T-helper 2 cell treated with Interferon-gamma antibody and Interleukin-4, amounts not matched to agents 100 ng/mL and 5 ng/mL, for 36 hours (primary cell): ENCODE measurements at regions not wholly inside any gene's neighbourhood (a gene's known extent, or its start where the extent isn't known, plus 50 kb on each side); places are given as distances from the start of the nearest gene placed in this dataset.

Experiments used
- intact Hi-C: fragments of 100-400 bp; cut with micrococcal nuclease; formaldehyde crosslinking; loops from one replicate; pipeline ENCODE4 v1.15.1; 2023

DNA sequence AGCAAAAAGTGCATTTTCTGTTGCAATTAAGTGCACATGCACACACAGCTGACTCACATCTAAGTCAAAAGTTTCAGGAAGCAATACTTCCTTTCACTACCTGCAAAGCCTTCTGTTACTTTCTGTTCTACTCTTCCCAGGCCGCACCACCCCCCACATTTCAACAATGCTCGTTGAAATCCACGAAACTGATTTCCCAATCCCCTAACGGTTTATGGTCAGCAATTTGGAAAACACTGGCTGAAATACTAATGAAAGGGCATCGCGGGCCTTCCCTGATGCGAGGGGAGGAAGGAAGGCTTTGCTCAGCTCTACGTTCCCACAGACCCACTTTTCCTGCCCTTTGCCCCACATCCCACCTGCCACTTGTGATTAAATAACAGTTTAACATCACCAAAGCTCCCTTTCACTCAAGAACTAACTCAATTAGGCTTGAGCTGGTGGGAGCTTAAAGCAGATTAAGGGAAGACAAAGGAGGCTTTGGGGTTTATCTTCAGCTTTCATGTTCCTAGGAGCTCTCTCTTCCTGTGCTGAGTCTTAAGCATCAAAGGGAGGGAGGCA, 243.2 kb upstream of the RAB4A start:
- intact Hi-C loops = no loop called here

DNA sequence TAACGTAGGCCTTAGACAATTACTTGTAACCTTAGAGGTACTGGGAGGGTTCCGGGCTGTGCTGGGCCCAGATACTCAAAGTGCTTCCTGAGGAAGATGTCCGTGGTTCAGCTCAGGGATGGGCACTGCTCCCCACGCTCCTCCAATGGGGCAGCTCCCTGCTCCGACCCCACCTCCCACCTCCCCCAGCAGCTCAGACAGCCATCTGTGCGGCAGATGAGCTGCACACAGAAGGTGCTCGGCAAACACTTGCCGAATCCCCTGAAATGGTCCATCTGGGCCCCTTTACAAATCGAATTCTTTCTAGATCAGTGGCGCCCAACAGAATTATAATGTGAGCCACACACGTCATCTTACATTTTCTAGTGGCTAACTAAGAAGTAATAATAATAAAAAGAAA, 242.4 kb upstream of the RAB4A start:
- intact Hi-C loops = no loop called here

DNA sequence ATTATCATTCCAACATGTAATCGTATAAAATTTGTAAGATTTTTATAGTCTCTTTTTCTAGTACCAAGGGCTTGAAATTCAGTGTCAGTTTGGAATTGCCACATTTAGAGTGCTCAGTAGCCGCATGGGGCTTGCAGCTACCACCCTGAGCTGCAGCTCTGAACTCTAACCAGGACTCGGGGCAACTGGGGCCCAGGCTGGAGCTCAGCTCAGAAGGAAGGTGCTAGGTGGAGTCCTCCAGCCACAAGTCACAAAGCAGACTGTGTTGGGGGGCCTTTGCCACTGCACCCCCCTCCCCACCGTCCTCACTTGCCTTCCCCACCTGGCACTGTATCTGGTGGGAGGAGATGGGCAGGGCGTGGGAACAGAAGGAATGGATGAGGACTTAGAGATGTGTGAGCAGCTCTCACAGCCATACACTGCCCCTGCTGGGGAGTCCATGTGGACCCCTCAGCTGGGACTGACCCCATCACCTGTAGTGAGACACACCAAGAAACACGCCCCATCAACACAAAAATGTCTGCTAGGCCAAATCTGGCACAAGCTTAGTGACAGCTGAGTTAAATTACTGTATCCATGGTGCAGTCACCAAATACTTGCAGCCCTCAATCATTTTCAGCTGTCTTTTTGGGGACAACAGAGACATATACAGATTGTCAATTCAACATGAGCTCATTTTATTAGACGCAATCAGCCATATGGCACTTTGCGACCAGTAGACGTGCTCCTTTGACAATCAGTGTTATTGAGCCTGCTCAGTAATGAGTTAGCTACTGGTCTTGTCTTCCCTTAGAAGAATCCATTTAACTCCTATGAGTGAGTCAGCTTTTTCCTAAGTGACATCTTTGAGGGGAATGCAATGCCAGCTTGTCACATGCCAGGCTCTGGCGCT, 241.7 kb upstream of the RAB4A start:
- intact Hi-C loops = no loop called here

DNA sequence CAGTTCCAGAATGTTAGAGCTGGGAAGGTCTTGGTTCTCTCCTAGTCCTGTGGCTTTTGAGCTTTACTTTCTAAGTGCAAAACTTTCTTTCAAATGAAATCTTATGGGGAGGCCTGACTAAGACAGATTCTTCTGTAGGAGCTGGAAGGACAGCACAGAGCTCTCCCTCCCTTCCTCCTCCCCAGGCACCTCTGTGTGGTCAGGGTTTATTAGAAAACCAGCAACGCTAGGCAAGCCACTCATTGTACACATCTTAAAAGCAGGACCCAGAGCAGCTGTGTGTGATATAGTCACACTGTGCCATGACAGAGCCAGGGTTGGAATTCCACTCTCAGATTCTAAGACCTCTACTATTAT, 241.1 kb upstream of the RAB4A start:
- intact Hi-C loops = no loop called here

DNA sequence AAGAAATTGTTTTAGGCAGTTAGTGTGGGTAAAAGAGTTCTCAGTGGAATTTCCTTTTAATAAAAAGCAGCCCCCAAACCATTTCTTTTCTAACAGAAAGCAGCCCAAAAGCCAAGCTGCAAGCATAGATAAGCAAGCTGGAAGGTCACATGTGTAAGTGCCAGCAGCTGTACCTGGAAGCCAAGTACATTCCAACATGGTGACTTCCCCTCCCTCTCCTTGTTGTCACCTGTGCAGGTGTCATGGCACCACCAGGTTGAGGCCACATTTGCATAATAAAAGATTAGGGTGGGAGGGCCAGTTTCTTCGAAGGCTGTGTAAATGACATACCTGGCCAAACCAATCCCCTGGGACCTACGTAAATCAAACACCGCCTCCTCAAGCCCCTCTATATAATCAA, 240.3 kb upstream of the RAB4A start:
- intact Hi-C loops = no loop called here

DNA sequence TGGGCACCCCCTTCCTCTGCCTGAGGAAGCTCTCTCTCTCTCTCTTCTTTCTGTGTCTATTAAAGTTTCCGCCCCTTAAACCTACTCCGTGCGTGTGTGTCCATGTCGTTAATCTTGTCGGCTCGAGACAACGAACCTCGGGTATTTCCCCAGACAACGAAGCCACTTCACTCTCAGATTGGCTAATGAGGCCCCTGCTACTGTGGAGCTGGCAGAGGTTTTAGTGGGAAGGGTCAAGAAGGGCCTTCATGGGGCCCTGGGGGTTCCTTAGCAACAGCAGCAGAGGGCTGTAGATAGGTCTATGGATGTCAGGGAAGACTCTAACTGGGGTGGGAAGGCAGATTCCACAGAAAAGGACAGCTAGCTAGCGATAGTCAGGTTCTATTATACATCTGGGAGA, 239.8 kb upstream of the RAB4A start:
- intact Hi-C loops = no loop called here

DNA sequence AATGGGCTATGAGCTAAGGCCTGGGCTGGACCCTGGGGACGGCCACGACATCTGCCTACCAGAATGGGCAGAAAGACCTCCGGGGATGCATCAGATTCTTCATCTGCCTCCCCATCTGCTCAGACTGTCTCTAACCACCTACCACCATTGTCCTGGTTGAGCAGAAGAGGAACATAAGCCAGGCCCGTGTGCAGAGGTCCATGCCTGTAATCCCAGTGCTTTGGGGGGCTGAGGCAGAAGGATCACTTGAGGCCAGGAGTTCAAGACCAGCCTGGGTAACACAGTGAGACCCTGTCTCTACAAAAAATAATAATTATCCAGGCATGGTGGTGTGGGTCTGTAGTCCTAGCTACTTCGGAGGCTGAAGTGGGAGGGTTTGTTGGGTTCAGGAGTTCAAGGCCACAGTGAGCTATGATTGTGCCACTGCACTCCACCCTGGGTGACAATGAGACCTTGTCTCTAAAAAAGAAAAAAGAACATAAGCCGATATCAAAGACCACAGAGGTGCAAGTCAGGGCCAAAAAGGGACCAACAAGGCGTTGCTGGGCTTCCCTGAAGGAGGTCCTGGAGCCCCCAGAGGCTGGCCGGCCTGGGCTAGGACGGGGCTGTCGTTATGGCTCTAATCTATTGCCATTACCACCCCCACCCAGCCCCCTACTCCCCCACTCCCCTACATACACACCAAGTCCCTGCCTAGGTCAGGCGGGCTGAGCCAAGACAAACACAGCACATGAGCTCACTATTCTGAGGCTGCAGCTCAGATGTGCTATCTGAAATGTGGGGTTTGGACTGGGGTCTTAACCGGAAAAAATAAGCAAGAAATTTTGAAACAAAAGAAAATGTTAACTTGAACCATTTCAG, 239.2 kb upstream of the RAB4A start:
- intact Hi-C loops = no loop called here

DNA sequence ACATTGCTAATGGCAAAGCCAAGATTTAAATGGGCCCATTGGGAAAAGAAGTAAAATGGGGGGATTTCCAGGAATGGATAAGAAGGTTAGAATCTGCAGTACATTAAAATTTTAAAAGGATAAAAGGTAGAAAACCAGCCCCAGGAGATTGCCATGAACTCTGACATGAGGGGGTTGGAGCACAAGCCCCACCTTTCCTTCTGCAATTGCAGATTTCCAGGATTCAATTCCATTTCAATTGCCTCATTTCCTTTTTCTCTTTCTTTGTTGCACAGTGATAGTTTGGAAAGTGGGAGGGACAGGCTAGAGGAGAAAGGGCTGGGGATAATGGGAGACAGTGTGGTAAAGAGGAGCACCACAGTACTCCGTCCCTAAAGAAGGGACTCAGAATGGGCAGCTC, 238.5 kb upstream of the RAB4A start:
- intact Hi-C loops = no loop called here

DNA sequence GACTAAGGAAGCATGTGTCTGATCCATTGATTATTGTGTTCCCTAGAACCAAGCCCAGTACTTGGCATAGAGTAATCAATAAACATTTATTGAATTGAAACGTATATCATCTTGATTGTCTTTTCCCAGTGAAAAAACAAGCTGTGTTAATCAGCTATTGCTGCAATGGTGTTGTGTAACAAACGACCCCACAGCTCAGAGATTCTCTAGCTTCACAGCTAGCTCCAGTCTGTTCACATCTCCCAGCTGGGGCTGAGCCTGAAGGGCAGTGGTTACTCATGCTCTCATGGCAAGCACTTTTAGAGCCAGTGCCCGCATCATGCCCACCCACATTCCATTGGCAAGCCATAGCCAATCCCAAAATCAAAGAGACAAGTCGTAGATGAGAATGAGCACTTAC, 237.4 kb upstream of the RAB4A start:
- intact Hi-C loops = no loop called here

DNA sequence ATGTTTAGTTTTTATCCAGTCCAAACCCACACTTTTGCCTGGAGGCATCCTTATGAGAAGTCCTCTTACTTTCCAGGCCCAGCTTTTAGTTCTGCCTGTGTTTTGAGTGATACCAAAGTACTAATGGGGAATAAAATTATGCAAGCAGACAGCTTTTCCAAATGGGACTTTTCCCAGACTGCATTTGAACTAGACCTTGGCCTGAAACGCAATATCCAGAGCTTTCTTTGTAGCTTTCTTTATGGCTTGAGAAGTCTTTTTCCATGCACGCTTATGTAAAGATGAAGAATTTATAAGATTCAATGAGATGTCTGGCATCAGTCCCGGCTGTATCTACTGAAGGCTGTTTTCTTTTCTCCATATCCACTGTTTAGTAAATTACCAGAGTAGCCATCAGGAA, 236.6 kb upstream of the RAB4A start:
- intact Hi-C loops = no loop called here

DNA sequence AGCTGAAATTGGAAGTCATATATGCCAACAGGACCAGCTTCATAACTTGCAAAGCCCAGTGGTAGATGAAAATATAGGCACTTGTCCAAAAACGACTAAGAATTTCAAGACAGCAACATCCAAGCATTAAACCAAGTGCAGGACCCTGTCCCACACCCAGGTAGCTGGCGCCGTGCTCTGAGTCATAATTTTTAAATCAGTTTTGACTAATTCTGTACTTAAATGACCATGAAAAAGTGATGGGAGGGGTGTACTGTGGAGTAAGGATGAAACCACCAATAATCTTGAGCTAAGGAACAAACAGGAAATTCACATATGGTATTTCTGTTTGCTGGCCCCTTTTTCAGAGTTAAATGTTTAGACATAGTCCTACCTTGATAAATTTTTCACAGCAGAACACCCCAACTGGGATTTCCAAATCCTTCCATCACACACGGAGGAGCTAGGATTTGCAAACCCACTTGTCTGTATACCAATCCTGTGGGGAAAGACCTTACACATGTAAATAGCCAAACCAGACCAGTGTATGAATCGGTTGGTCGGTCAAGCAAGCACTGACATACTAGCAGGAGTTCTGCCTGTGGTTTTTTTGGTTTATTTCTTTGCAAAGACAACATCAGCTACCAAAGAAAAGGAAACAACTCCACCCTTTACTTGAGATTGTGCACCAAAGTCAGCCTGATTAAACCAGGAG, 235.7 kb upstream of the RAB4A start:
- intact Hi-C loops = no loop called here

DNA sequence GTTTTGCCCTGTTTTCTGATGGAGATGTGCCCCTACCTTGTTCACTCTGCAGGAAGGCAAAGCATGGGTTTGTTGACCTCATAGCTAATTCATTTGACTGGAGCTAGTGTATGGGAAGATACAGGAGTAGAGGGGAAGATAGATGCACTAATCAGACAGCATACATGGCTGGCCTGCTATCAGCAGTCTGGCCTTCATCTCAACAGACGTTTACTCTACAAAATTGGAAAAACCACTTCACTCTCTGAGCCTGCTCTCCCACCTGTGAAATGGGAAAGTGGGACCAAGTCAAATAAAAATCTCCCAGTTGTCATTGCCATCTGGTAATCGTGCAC, 235.2 kb upstream of the RAB4A start:
- intact Hi-C loops = no loop called here

DNA sequence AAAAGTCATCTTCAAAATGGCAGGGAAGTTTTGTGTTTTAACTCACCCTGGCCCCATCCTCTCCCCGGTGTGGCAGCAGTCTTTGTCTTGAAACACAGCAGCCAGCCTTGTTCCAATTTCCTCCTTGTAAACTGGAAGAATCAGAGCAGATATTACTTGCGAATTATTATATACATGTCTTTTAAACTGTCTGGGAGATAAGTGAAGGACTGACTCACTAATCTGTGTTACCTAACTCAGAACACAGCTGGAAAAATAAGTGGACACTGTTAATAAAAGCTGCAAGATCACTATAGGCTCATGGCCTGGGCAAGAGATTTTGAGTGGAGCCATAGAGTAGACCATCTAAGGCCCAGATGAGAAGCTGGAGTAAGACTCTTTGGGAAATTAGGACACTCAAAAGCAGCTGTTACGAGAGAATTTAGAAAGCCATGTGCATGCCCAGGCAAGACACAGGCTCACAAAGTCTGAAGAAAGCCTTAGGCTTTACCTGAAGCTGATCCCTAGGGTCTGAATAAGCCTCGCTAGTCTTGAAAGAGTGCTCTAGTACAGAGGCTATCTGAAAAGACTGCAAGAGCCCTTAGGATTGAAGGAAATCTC, 233.0 kb upstream of the RAB4A start:
- intact Hi-C loops = no loop called here

DNA sequence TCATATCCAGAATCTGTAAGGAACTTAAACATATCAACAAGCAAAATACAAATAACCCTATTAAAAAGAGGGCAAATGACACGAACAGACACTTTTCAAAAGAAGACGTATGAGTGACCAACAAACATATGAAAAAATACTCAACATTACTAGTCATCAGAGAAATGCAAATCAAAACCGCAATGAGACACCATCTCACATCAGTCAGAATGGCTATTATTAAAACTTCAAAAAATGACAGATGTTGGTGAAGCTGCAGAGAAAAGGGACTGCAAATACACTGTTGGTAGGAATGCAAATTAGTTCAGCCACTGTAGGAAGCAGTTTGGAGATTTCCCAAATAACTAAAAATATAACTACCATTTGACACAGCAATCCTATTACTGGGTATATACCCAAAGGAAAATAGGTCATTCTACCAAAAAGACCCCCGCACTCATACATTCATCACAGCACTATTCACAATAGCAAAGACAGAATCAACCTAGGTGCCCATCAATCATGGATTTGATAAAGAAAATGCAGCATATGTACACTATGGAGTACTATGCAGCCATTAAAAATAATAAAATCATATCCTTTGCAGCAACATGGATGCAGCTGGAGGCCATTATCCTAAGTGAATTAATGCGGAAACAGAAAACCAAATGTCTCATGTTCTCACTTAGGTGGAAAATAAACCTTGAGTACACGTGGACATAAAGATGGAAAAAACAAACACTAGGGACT, 230.1 kb upstream of the RAB4A start:
- intact Hi-C loops = no loop called here

DNA sequence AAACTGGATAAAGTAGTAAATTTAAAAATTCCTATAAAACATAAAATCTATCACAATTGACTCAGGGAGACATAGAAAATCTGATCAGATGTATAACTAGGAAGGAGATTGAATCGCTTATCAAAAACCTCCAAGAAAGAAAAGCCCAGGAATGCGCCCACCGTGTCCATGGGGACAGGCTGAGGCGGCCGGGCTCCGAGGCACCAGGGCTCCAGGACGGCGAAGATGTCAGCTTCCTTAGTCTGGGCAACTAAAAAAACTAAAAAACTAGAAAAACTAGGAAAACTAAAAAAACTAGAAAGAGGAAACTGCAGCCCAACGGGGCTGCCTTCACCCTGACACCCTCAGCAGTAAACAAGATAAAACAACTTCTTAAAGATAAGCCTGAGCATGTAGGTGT, 229.0 kb upstream of the RAB4A start:
- intact Hi-C loops = no loop called here

DNA sequence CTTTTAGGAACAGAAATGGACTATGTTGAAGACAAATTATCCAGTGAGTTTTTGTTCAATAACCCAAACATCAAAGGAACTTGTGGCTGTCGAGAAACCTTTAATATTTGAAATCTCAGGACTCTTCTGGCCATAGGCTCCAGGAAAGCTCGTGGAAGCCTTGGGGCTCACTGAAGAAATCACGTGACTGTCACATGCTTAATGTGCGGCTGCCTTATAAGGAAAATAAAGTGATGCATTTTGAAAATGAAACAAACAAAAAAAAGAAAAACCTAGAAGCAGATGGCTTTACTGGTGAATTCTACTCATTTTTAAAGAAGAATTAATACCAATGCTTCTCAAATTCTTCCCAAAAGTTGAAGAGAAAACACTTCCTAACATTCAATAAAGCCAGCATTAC, 228.4 kb upstream of the RAB4A start:
- intact Hi-C loops = no loop called here

DNA sequence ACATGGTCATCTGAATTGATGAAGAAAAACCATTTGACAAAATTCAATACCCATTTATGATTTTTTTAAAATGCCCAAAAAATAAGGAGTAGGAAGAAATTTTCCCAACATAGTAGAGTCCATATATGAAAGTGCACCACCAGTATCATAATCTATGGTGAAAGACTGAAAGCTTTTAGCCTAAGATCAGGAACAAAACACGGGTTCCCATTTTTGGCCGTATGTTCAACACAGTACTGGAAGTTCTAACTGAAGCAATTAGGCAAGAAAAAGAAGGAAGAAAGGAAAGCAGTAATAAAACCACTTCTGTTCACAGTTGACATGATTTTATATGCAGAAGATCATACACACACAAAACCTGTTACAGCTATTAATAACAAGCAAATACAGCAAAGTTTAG, 227.8 kb upstream of the RAB4A start:
- intact Hi-C loops = no loop called here

DNA sequence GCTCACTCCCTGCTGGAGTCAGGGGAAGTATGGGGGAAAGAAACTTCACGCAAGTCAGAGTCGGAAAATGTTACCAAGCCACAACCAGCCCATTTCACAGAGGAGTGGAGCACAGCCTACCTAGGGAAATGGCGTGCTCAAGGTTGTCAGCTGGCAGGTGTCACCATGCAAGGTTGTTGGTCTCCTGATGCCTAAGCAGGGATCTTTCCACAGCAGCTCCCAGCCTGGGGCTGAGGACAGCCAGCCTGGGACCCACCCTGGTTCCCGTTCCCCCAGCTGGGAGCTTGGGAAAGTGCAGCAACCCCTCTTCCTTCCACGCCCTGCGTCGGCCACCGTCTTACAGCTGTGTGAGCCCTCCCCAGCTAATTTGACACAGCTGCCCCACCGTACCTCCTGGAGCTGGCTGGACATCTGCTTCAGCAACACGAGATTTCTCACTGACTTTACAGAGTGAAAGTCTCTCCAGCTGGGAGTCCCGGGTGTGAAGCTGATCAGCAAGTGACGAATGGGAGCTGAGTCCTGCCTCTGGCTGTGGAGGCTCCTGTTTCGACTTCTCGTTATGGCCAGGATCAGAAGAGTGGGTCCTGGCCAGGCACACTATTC, 224.6 kb upstream of the RAB4A start:
- intact Hi-C loops = no loop called here

DNA sequence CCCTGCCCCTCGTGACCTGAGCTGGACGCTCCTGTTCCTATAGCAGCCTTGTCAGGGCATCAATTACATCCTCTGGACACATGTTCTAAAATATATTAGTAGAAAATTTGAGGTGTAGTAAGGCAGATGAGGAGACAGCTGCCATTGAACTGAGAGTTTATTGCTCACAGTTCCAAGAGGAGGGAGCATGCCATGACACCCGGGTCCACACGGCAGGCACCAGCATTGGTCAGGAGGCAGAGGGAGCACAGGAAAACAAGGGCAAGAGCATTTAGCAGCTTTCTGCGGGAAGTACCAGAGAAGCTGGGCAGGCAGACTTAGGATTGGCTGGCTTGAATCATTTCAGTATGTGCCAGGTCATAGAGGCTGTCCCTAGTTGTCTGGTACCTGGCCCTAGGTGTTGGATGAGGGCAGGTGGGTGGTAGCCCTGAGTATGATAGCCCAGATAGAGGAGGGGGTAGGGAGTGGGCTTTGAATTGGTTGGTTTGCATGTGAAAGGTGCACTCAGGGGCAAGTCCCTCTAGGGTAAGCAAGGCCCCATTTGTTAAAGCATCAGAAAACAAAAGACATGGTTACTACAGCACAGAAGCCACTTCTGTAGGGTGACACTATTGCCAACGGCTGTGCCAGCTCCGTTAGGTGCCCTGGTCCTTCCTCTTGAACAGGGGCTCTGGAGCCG, 223.6 kb upstream of the RAB4A start:
- intact Hi-C loops = no loop called here
